ENCODE measurements at regions not wholly inside any gene's neighbourhood (a gene's known extent, or its start where the extent isn't known, plus 50 kb on each side); places are given as distances from the start of the nearest gene placed in this dataset.

- no peaks in the 10 kb centered on the region for H3K4me1 ChIP-seq (ENCODE audit: low read depth, poor library complexity, severe bottlenecking)
Observed at GRCh38 chr4:53713296-53713695, 122.0 kb upstream of the LNX1 start.

GRCh38 chr4:53712408-53713020 lies 121.2 kb upstream of the LNX1 start:
- no peak overlapping the region for H2AFZ ChIP-seq (ENCODE audit: low read depth)
- H3K36me3 ChIP-seq (ENCODE audit: insufficient read depth): no peaks in the 10 kb centered on the region
- H3K27me3 ChIP-seq (ENCODE audit: insufficient read depth, low read depth): no peaks in the 10 kb centered on the region
- no peaks in the 10 kb centered on the region for H4K20me1 ChIP-seq (ENCODE audit: insufficient read depth)
- H3K27ac ChIP-seq: no peak overlapping the region
- no peaks in the 10 kb centered on the region for H3K79me2 ChIP-seq (ENCODE audit: insufficient read depth, low read depth)
- no peaks in the 10 kb centered on the region for H3K4me1 ChIP-seq (ENCODE audit: low read depth, poor library complexity, severe bottlenecking)
- H3K9ac ChIP-seq: no peak overlapping the region
- no peak overlapping the region for H3K4me2 ChIP-seq
- TF ChIP-seq CTCF (conservative IDR thresholded peaks at IDR 0.05; ENCODE audit: low read depth, low read length): no peak
- no peak overlapping the region for H3K4me3 ChIP-seq (IDR thresholded peaks at IDR 0.05; ENCODE audit: insufficient read depth, low read depth, low read length)

More at GRCh38 chr4:53713296-53713695, 122.0 kb upstream of the LNX1 start:
- H3K4me3 ChIP-seq (IDR thresholded peaks at IDR 0.05; ENCODE audit: insufficient read depth, low read depth, low read length): no peak overlapping the region
- H3K4me2 ChIP-seq: no peak overlapping the region
- H3K27me3 ChIP-seq (ENCODE audit: insufficient read depth, low read depth): no peaks in the 10 kb centered on the region
- no peaks in the 10 kb centered on the region for H3K79me2 ChIP-seq (ENCODE audit: insufficient read depth, low read depth)
- TF ChIP-seq CTCF (conservative IDR thresholded peaks at IDR 0.05; ENCODE audit: low read depth, low read length): no peak
- no peaks in the 10 kb centered on the region for H4K20me1 ChIP-seq (ENCODE audit: insufficient read depth)
- H2AFZ ChIP-seq (ENCODE audit: low read depth): no peak overlapping the region
- no peaks in the 10 kb centered on the region for H3K36me3 ChIP-seq (ENCODE audit: insufficient read depth)
- no peak overlapping the region for H3K27ac ChIP-seq
- H3K9ac ChIP-seq: no peak overlapping the region

GRCh38 chr4:53711926-53712325 lies 120.6 kb upstream of the LNX1 start:
- H2AFZ ChIP-seq (ENCODE audit: low read depth): no peak overlapping the region
- no peaks in the 10 kb centered on the region for H4K20me1 ChIP-seq (ENCODE audit: insufficient read depth)
- no peak overlapping the region for H3K4me2 ChIP-seq
- H3K36me3 ChIP-seq (ENCODE audit: insufficient read depth): no peaks in the 10 kb centered on the region
- no peaks in the 10 kb centered on the region for H3K27me3 ChIP-seq (ENCODE audit: insufficient read depth, low read depth)
- no peak overlapping the region for H3K9ac ChIP-seq
- no peak for TF ChIP-seq CTCF (conservative IDR thresholded peaks at IDR 0.05; ENCODE audit: low read depth, low read length)
- no peaks in the 10 kb centered on the region for H3K4me1 ChIP-seq (ENCODE audit: low read depth, poor library complexity, severe bottlenecking)
- no peaks in the 10 kb centered on the region for H3K79me2 ChIP-seq (ENCODE audit: insufficient read depth, low read depth)
- no peak overlapping the region for H3K4me3 ChIP-seq (IDR thresholded peaks at IDR 0.05; ENCODE audit: insufficient read depth, low read depth, low read length)
- H3K27ac ChIP-seq: no peak overlapping the region

- Histone ChIP-seq H3K4me3 (IDR thresholded peaks at IDR 0.05; ENCODE audit: insufficient read depth, low read depth, low read length) (no peak overlapping the region), H3K79me2 (ENCODE audit: insufficient read depth, low read depth) (no peaks in the 10 kb centered on the region), H3K27ac (no peak overlapping the region), H4K20me1 (ENCODE audit: insufficient read depth) (no peaks in the 10 kb centered on the region), H3K4me2 (no peak overlapping the region), H3K9ac (no peak overlapping the region), H2AFZ (ENCODE audit: low read depth) (no peak overlapping the region), H3K36me3 (ENCODE audit: insufficient read depth) (no peaks in the 10 kb centered on the region), H3K27me3 (ENCODE audit: insufficient read depth, low read depth) (no peaks in the 10 kb centered on the region), H3K4me1 (ENCODE audit: low read depth, poor library complexity, severe bottlenecking) (peaks cover 22% of the 10 kb centered on the region)
- TF ChIP-seq CTCF (conservative IDR thresholded peaks at IDR 0.05; ENCODE audit: low read depth, low read length): no peak
Observed at GRCh38 chr4:53709693-53710092, 118.4 kb upstream of the LNX1 start.
